OCI-LY3 (cell line): ENCODE measurements at regions not wholly inside any gene's neighbourhood (a gene's known extent, or its start where the extent isn't known, plus 50 kb on each side); places are given as distances from the start of the nearest gene placed in this dataset.

Experiments used
- H2AFZ ChIP-seq: fragments of 200-600, 300-600 bp; shearing (Covaris generic); 2 replicates; pipeline ENCODE4 v1.6.0; 2014; ENCODE audit warnings: antibody characterized with exemption, low read depth, low read length
- H3K27ac ChIP-seq: fragments of 200-600, 300-600 bp; sonication (generic); 2 replicates; pipeline ENCODE4 v1.5.1; 2014; ENCODE audit warnings: mild to moderate bottlenecking, low read length, moderate library complexity, mixed read lengths
- H3K27me3 ChIP-seq: fragments of 200-600, 300-600 bp; sonication (generic); 2 replicates; pipeline ENCODE4 v1.6.1; 2014; ENCODE audit warnings: low read depth, low read length, mixed read lengths
- H3K36me3 ChIP-seq: fragments of 200-600, 300-600 bp; sonication (generic); replicated peaks from 2 replicates; pipeline ENCODE3; 2014; ENCODE audit warnings: low read depth, low read length, mixed read lengths
- H3K4me1 ChIP-seq: fragments of 300-600, 200-600 bp; sonication (generic); 2 replicates; pipeline ENCODE4 v1.6.1; 2014; ENCODE audit warnings: low read length, mixed read lengths
- H3K4me2 ChIP-seq: fragments of 200-600, 300-600 bp; sonication (generic); 2 replicates; pipeline ENCODE4 v1.6.1; 2014; ENCODE audit warnings: low read length, mixed read lengths
- H3K4me3 ChIP-seq: fragments of 300-600, 200-600 bp; sonication (generic); 2 replicates; pipeline ENCODE4 v1.5.1; 2014; ENCODE audit warnings: antibody characterized with exemption, mild to moderate bottlenecking, low read length, moderate library complexity
- H3K79me2 ChIP-seq: fragments of 300-600, 200-600 bp; shearing (Covaris generic); 2 replicates; pipeline ENCODE4 v1.6.1; 2014; ENCODE audit warnings: mild to moderate bottlenecking, low read length, mixed read lengths
- H3K9ac ChIP-seq: fragments of 300-600, 200-600 bp; shearing (Covaris generic); 2 replicates; pipeline ENCODE4 v1.6.0; 2014; ENCODE audit warnings: mild to moderate bottlenecking, low read length, moderate library complexity
- H3K9me3 ChIP-seq: fragments of 200-600, 300-600 bp; shearing (Covaris generic); 2 replicates; pipeline ENCODE4 v1.6.1; 2014; ENCODE audit warnings: low read length, mixed read lengths; ENCODE audit not compliant: insufficient read depth
- H4K20me1 ChIP-seq: fragments of 200-600, 300-600 bp; sonication (generic); 2 replicates; pipeline ENCODE4 v1.6.1; 2016; ENCODE audit warnings: low read length, mixed read lengths; ENCODE audit not compliant: insufficient read depth
- EZH2phosphoT487 ChIP-seq: fragments of 200-600 bp; shearing (Covaris generic); IDR thresholded peaks from 2 replicates; pipeline ENCODE4 v1.6.1; 2018; ENCODE audit warnings: antibody characterized with exemption, mixed run types, low read depth
- TF ChIP-seq, protein P1 (sequence below): fragments of 200-600, 300-600 bp; sonication (generic); IDR thresholded peaks from 2 replicates; pipeline ENCODE4 v1.5.1; 2014; ENCODE audit warnings: antibody characterized with exemption, low read length, low read depth

DNA sequence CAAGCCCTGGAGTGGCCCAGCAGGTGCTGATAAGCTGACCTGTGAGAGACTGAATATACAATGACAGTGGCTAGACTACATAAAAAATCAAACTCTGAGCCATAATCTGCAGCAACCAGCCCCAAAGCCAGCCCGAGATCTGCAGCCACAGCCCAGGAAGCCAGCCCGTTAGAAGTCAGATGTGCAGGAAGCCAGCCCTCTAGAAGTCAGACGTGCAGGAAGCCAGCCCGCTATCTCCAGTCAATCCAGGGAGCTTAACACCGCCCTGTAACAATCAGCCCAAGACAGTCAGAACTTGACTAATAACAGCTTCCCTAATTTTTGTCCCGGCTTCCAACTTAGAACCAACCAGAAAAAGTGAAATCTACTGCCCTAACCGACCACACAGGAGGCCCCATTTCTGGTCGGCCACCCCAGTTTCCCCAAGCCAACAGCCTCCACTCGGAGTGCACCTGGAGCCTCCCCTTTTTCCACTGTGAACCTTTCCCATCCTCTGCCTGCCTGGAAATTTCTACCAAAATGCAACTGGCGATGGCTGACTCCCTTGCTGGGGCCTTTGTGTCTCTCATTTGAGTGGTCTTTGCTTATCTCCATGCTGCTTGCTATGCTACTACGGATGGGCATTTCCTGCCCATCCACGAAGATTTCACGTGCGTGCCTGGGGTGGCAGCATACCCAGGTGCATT lies 769.3 kb downstream of the KCNJ18 start:
- no peaks in the 10 kb centered on the region for H3K36me3 ChIP-seq
- H3K4me2 ChIP-seq: no peak overlapping the region
- H3K79me2 ChIP-seq: no peaks in the 10 kb centered on the region
- no peak overlapping the region for H3K4me3 ChIP-seq
- H2AFZ ChIP-seq: no peak overlapping the region
- H4K20me1 ChIP-seq: no peaks in the 10 kb centered on the region
- no peak overlapping the region for H3K27ac ChIP-seq
- H3K4me1 ChIP-seq: no peaks in the 10 kb centered on the region
- no peak overlapping the region for H3K9ac ChIP-seq
- TF ChIP-seq EZH2phosphoT487: no peak
- TF ChIP-seq, protein P1, sequence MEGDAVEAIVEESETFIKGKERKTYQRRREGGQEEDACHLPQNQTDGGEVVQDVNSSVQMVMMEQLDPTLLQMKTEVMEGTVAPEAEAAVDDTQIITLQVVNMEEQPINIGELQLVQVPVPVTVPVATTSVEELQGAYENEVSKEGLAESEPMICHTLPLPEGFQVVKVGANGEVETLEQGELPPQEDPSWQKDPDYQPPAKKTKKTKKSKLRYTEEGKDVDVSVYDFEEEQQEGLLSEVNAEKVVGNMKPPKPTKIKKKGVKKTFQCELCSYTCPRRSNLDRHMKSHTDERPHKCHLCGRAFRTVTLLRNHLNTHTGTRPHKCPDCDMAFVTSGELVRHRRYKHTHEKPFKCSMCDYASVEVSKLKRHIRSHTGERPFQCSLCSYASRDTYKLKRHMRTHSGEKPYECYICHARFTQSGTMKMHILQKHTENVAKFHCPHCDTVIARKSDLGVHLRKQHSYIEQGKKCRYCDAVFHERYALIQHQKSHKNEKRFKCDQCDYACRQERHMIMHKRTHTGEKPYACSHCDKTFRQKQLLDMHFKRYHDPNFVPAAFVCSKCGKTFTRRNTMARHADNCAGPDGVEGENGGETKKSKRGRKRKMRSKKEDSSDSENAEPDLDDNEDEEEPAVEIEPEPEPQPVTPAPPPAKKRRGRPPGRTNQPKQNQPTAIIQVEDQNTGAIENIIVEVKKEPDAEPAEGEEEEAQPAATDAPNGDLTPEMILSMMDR: no peak
- no peaks in the 10 kb centered on the region for H3K27me3 ChIP-seq
- no peaks in the 10 kb centered on the region for H3K9me3 ChIP-seq

DNA sequence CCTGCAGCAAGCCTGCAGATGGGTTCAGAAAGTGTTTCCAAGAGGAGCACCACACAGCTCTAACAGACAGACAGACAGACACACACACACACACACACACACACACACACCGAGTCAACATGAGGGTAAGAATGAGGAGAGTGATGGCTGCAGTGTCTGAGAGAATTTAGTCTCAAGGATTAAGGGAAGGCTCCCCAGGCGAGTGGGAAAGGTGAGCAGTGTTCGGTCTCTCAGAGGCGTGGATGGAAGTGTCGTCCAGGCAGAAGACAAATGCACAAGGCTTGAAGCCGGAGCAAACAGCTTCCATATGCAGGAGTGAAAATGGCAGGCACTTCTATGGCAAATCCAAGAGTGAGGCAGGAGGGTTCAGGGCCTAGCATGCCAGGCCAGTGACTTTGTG lies 770.1 kb downstream of the KCNJ18 start:
- Histone ChIP-seq H3K79me2 (no peaks in the 10 kb centered on the region), H3K9me3 (no peaks in the 10 kb centered on the region), H3K36me3 (no peaks in the 10 kb centered on the region), H3K27me3 (no peaks in the 10 kb centered on the region), H3K4me2 (no peak overlapping the region), H3K9ac (no peak overlapping the region), H3K4me3 (no peak overlapping the region), H3K4me1 (no peaks in the 10 kb centered on the region), H4K20me1 (no peaks in the 10 kb centered on the region), H2AFZ (no peak overlapping the region), H3K27ac (no peak overlapping the region)
- TF ChIP-seq, protein P1: no peak
- TF ChIP-seq EZH2phosphoT487: no peak

DNA sequence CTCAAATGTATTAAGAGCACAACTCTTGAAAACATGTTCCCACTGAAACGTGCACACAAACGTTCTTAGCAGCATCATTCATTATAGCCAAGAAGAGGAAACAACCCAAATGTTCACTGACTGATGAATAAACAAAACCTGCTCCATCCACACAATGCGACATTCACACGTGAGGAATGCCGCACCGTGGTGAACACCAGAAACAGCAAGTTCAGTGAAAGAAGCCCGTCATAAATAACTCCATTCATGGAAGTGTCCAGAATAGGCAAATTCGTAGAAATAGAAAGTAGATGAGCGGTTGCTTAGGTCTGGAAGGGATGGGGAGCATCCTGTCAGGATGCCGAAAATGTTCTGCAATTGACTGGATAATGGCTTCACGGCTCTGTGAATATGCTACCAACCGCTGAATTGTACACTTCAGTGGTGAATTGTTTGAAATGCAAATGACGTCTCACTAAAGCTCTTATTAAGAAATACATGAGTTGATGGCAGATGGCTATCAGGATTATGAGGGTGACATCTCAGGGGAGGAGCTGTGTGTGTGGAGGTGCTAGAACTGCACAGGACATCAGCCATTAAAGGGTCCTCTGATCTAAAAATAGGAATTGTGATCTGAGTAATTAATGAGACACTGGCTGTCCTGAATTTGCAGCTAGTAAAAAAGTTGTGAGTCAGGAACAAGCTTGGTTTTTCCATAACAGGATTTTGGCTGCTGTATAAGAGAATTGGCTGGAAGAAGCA lies 771.0 kb downstream of the KCNJ18 start:
- Histone ChIP-seq H3K27me3 (no peaks in the 10 kb centered on the region), H3K27ac (no peak overlapping the region), H3K4me3 (no peak overlapping the region), H3K4me1 (no peaks in the 10 kb centered on the region), H4K20me1 (no peaks in the 10 kb centered on the region), H2AFZ (no peak overlapping the region), H3K79me2 (no peaks in the 10 kb centered on the region), H3K9me3 (no peaks in the 10 kb centered on the region), H3K9ac (no peak overlapping the region), H3K4me2 (no peak overlapping the region), H3K36me3 (no peaks in the 10 kb centered on the region)
- TF ChIP-seq, protein P1: no peak
- no peak for TF ChIP-seq EZH2phosphoT487

DNA sequence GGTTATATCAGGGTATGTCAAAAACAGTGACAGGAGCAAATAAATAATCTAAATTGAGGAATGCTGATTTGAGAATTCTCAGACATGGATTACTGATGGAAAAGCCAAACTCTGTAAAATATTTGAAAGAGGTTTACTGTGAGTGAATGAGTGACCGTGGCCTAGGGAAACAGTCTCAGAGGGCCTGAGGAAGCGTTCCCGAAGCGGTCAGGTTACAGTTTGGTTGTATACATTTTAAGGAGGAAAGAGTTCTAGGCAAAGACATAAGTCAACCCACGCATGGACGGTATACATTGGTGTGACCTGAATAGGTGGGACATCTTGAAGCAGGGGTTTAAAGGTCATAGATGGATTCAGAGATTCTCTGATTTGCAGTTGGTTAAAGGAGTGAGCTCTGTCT lies 771.7 kb downstream of the KCNJ18 start:
- Histone ChIP-seq H4K20me1 (no peaks in the 10 kb centered on the region), H3K4me3 (no peak overlapping the region), H3K27ac (no peak overlapping the region), H3K79me2 (no peaks in the 10 kb centered on the region), H3K9ac (no peak overlapping the region), H2AFZ (no peak overlapping the region), H3K27me3 (no peaks in the 10 kb centered on the region), H3K4me2 (no peak overlapping the region), H3K4me1 (no peaks in the 10 kb centered on the region), H3K36me3 (no peaks in the 10 kb centered on the region), H3K9me3 (no peaks in the 10 kb centered on the region)
- TF ChIP-seq, protein P1: no peak
- TF ChIP-seq EZH2phosphoT487: no peak
